ENCODE measurements at regions not wholly inside any gene's neighbourhood (a gene's known extent, or its start where the extent isn't known, plus 50 kb on each side); places are given as distances from the start of the nearest gene placed in this dataset.

DNA sequence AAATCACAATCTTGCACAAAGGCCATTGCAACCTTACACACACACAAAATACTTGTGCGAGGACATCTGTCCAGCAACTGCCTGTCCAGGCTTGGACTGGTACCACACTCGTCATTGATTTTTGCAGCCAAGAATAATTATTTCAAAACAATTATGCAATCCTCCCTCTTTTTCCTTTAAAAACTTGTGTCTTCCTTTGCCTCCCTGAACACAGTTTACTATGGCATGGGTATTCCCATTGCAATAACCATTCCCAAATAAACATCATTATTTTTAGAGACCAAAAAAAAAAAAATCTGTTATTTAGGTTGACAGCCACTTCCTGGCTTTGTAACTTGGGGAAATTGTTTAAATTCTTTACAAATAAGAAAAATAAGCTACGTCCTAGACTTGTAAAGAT, 54.0 kb downstream of the C11orf91 start:
- H3K9me3 ChIP-seq: no peaks in the 10 kb centered on the region
- H3K4me3 ChIP-seq: no peak overlapping the region
- no peaks in the 10 kb centered on the region for H3K27me3 ChIP-seq
- no peak overlapping the region for H3K27ac ChIP-seq
- no peak for DNase-seq
- H3K36me3 ChIP-seq (ENCODE audit: low read depth, missing control alignments): no peaks in the 10 kb centered on the region
- WGBS, 2 donors: 57 to 69% methylated on average over 3 of the region's 3 CpGs
- intact Hi-C loops (cut with DNase I; ENCODE audit: low total_unique reads): no loop called here
- peaks cover 11% of the 10 kb centered on the region for H3K4me1 ChIP-seq
- no peak for TF ChIP-seq POLR2A (IDR thresholded peaks at IDR 0.05)
- TF ChIP-seq, protein P1, sequence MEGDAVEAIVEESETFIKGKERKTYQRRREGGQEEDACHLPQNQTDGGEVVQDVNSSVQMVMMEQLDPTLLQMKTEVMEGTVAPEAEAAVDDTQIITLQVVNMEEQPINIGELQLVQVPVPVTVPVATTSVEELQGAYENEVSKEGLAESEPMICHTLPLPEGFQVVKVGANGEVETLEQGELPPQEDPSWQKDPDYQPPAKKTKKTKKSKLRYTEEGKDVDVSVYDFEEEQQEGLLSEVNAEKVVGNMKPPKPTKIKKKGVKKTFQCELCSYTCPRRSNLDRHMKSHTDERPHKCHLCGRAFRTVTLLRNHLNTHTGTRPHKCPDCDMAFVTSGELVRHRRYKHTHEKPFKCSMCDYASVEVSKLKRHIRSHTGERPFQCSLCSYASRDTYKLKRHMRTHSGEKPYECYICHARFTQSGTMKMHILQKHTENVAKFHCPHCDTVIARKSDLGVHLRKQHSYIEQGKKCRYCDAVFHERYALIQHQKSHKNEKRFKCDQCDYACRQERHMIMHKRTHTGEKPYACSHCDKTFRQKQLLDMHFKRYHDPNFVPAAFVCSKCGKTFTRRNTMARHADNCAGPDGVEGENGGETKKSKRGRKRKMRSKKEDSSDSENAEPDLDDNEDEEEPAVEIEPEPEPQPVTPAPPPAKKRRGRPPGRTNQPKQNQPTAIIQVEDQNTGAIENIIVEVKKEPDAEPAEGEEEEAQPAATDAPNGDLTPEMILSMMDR (IDR thresholded peaks at IDR 0.05): no peak

DNA sequence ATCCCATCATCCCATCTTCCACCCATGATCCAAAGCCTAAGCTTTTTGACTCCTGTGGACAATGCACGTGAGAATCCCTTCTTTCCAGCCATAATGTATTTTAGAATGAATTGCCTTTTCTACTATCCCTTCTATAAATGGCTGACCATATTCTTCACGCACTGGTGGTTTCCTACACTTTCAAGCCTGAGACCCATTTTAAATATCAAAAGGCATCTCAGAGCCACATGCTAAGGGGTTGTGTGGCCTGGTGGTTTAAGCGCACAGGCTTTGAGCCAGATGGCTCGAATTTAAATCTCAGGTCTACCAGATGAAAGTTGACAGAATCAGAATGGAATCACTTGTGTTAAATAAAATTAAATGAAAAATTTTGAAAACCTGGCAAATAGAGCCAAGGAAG, 54.5 kb downstream of the C11orf91 start:
- Histone ChIP-seq H3K36me3 (ENCODE audit: low read depth, missing control alignments) (no peaks in the 10 kb centered on the region), H3K27me3 (no peaks in the 10 kb centered on the region), H3K4me1 (peaks cover 11% of the 10 kb centered on the region), H3K4me3 (no peak overlapping the region), H3K27ac (no peak overlapping the region), H3K9me3 (no peaks in the 10 kb centered on the region)
- no peak for DNase-seq
- intact Hi-C loops (cut with DNase I; ENCODE audit: low total_unique reads): no loop called here
- WGBS, 2 donors: 92 to 93% methylated on average over 4 of the region's 4 CpGs
- TF ChIP-seq, protein P1 (IDR thresholded peaks at IDR 0.05): no peak
- TF ChIP-seq POLR2A (IDR thresholded peaks at IDR 0.05): no peak

DNA sequence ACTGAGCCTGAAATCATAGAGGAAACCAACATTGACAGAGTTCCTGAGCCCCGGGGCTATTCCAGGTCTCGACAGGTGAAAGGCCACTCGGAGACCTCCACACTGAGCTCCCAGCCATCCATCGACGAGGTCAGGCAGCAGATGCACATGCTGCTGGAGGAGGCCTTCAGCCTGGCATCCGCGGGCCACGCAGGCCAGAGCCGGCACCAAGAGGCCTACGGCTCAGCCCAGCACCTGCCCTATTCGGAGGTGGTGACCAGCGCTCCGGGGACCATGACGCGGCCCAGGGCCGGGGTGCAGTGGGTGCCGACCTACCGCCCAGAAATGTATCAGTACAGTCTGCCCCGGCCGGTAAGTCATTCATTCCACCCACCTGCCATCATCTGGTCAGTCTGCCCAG, 54.9 kb downstream of the C11orf91 start:
- Histone ChIP-seq H3K9me3 (no peaks in the 10 kb centered on the region), H3K27me3 (no peaks in the 10 kb centered on the region), H3K4me3 (no peak overlapping the region), H3K27ac (no peak overlapping the region), H3K36me3 (ENCODE audit: low read depth, missing control alignments) (no peaks in the 10 kb centered on the region), H3K4me1 (peaks cover 11% of the 10 kb centered on the region)
- no peak for DNase-seq
- TF ChIP-seq POLR2A (IDR thresholded peaks at IDR 0.05): no peak
- TF ChIP-seq, protein P1 (IDR thresholded peaks at IDR 0.05): no peak
- intact Hi-C loops (cut with DNase I; ENCODE audit: low total_unique reads): no loop called here
- WGBS, 2 donors: 93 to 96% methylated on average over 14 to 16 of the region's 20 CpGs

DNA sequence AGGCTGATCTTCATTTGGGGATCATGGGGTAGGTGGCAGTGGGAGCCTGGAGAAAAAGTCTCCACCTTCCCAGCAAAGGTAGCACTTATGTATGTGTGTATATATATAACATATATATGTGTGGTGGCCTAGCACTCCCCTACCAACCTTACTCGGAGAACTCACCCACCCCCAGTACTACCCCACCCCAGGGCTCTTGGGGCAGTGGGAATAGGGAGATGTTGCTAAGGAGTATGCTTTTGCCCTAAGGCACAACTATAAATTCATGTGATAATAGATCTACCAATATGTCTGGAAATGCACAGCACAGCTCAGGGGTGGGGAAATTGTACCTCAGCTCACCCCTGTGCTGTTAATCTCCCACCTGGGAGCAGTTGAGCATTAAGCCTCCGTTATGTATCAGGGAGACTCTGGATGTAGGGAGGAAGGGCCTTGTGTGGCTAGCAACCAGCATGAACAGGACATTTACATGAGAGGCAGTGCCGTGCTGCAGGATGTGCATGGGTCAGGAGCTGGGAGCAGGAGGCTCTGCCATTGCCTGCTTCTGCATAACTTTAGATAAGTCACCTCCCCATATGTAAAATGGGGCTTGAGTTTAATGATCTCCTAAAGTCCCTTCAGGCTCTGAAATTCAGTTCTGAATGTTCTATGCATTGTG, 57.3 kb downstream of the C11orf91 start:
- no peaks in the 10 kb centered on the region for H3K4me1 ChIP-seq
- no peak for TF ChIP-seq POLR2A (IDR thresholded peaks at IDR 0.05)
- TF ChIP-seq, protein P1 (IDR thresholded peaks at IDR 0.05): no peak
- no peaks in the 10 kb centered on the region for H3K9me3 ChIP-seq
- no peak for DNase-seq
- H3K4me3 ChIP-seq: no peak overlapping the region
- intact Hi-C loops (cut with DNase I; ENCODE audit: low total_unique reads): no loop called here
- H3K27me3 ChIP-seq: no peaks in the 10 kb centered on the region
- H3K36me3 ChIP-seq (ENCODE audit: low read depth, missing control alignments): no peaks in the 10 kb centered on the region
- WGBS, 2 donors: 74 to 83% methylated on average over 3 of the region's 3 CpGs
- H3K27ac ChIP-seq: no peak overlapping the region

All from testis (tissue), 2 donors.